Skeletal muscle tissue (tissue), 3 donors: ENCODE measurements at regions not wholly inside any gene's neighbourhood (a gene's known extent, or its start where the extent isn't known, plus 50 kb on each side); places are given as distances from the start of the nearest gene placed in this dataset.
"Not testable (repeated sequence)": the region's sequence is repeated elsewhere in the genome, so short reads cannot be mapped to it uniquely, and the experiment has no call there.

Source experiments
- H3K27ac ChIP-seq: one replicate; pipeline ENCODE4 v1.7.0; 2013; ENCODE audit warnings: mild to moderate bottlenecking, low read depth, low read length, inconsistent platforms
- H3K27me3 ChIP-seq, 3 donors: one replicate each; pipeline ENCODE4 v1.7.0; 2013; ENCODE audit warnings: low read length in 3 of 3; ENCODE audit not compliant: control insufficient read depth in 3 of 3, insufficient read depth in 3 of 3
- H3K36me3 ChIP-seq, 3 donors: one replicate each; pipeline ENCODE4 v1.7.0; 2013; ENCODE audit warnings: low read length in 3 of 3; ENCODE audit not compliant: control insufficient read depth in 3 of 3, insufficient read depth in 3 of 3
- H3K4me1 ChIP-seq, 3 donors: one replicate each; pipeline ENCODE4 v1.7.0; 2013; ENCODE audit warnings: low read length in 3 of 3, mild to moderate bottlenecking in 3 of 3; ENCODE audit not compliant: control insufficient read depth in 3 of 3, insufficient read depth in 3 of 3
- H3K4me3 ChIP-seq, 3 donors: one replicate each; pipeline ENCODE4 v1.7.0; 2013; ENCODE audit warnings: low read length in 3 of 3
- H3K9ac ChIP-seq, 3 donors: one replicate each; pipeline ENCODE4 v1.7.0; 2013; ENCODE audit warnings: low read length in 3 of 3, mild to moderate bottlenecking in 3 of 3, moderate library complexity in 2 of 3, low read depth in 1 of 3
- H3K9me3 ChIP-seq, 3 donors: one replicate each; pipeline ENCODE4 v1.7.0; 2013; ENCODE audit warnings: low read length in 3 of 3; ENCODE audit not compliant: control insufficient read depth in 3 of 3
- donor health status: Osteomylitis.

GRCh38 chr17:71200597-71200996 lies 920.2 kb upstream of the SOX9 start:
- Histone ChIP-seq H3K27me3 (no peaks in the 10 kb centered on the region), H3K9ac (no peak overlapping the region), H3K36me3 (no peaks in the 10 kb centered on the region), H3K4me1 (peaks cover 0 to 4% (median 0%) of the 10 kb centered on the region in 3 donors), H3K9me3 (no peaks in the 10 kb centered on the region), H3K27ac (no peak overlapping the region), H3K4me3 (no peak overlapping the region)

- H3K9ac ChIP-seq, result no peak overlapping the region
- no peak overlapping the region for H3K27ac ChIP-seq
- H3K36me3 ChIP-seq, result no peaks in the 10 kb centered on the region
- H3K4me1 ChIP-seq, result peaks cover 0 to 4% (median 0%) of the 10 kb centered on the region in 3 donors
- no peaks in the 10 kb centered on the region for H3K27me3 ChIP-seq
- no peaks in the 10 kb centered on the region for H3K9me3 ChIP-seq
- H3K4me3 ChIP-seq, result no peak overlapping the region
These were observed 919.2 kb upstream of the SOX9 start for GRCh38 chr17:71201639-71202038.

GRCh38 chr17:71202449-71202848 lies 918.4 kb upstream of the SOX9 start:
- H3K27ac ChIP-seq, result no peak overlapping the region
- H3K4me3 ChIP-seq, result no peak overlapping the region
- H3K9ac ChIP-seq, result no peak overlapping the region
- H3K36me3 ChIP-seq, result no peaks in the 10 kb centered on the region
- H3K27me3 ChIP-seq, result no peaks in the 10 kb centered on the region
- peaks cover 0 to 4% (median 0%) of the 10 kb centered on the region in 3 donors for H3K4me1 ChIP-seq
- no peaks in the 10 kb centered on the region for H3K9me3 ChIP-seq

DNA sequence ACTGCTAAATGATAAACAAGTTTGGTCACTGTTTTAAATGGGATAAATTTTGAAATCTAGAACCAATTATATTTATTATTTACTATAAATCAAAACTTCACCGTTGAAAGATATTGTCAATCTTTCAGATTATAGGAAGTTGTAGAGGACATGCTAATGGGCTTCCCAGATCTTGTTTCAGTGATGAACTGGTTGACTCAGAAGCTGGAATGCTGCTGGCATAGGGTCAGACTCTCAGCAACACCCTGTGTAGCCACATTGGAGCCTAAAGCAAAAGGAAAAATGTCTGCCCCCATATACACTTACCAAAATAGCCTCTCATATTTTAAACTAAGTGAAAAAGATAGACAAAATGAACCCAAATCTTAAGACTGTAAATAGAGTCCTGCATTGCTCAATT lies 916.9 kb upstream of the SOX9 start:
- Histone ChIP-seq H3K4me3 (no peak overlapping the region), H3K4me1 (peaks cover 0 to 4% (median 0%) of the 10 kb centered on the region in 3 donors), H3K9me3 (no peaks in the 10 kb centered on the region), H3K27ac (no peak overlapping the region), H3K36me3 (no peaks in the 10 kb centered on the region), H3K9ac (no peak overlapping the region), H3K27me3 (no peaks in the 10 kb centered on the region)

GRCh38 chr17:71205951-71206350 lies 914.9 kb upstream of the SOX9 start:
- not testable (repeated sequence) for H3K27me3 ChIP-seq, H3K36me3 ChIP-seq, H3K4me1 ChIP-seq, H3K4me3 ChIP-seq, H3K9ac ChIP-seq, H3K27ac ChIP-seq, H3K9me3 ChIP-seq

DNA sequence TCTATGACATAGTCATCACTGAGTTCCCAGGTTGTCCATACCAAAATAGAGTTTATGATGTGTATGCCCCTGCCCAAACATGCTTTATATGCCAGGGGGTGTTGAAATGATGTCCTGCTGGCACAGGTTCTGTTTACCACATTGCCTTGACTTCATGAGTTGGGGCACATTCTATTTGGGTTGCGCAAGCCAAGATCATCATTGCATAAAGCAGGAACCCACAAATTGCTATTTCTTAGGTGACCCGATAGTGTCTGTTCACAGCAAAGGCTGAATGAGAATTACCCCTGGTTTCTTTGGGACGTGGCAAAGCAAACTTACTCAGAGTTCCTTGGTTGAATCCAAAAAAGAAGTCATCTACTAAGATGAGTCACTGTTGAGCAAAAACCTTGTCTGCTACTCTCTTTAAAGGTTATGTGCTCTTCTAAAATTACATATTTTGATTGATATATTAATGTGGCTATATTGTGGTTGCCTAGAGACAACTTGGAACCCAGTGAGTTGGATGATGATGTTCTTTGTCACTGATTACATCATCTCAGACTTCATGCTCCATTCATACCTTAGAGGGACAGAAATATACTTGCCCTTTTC lies 912.6 kb upstream of the SOX9 start:
- Histone ChIP-seq H3K4me3 (no peak overlapping the region), H3K9me3 (no peaks in the 10 kb centered on the region), H3K27ac (no peak overlapping the region), H3K4me1 (no peaks in the 10 kb centered on the region), H3K27me3 (no peaks in the 10 kb centered on the region), H3K9ac (no peak overlapping the region), H3K36me3 (no peaks in the 10 kb centered on the region)

DNA sequence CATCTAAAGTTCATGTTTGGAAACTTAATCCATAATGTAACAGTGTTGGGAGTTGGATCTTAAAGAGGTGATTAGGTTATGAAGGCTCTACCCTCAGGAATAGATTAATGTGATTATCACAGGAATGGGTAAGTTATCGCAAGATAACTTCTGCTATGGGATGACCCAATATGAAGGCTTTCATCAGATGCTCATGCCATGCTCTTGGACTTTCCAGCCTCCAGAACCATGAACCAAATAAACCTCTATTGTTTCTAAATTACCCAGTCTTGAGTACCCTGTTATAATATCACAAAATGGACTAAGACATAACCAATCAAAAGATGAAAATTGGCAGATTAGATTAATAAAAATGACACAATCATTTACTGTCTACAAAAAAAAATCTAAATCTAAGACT lies 906.9 kb upstream of the SOX9 start:
- Histone ChIP-seq H3K4me1 (no peaks in the 10 kb centered on the region), H3K9ac (no peak overlapping the region), H3K27me3 (no peaks in the 10 kb centered on the region), H3K36me3 (no peaks in the 10 kb centered on the region), H3K4me3 (no peak overlapping the region), H3K27ac (no peak overlapping the region), H3K9me3 (no peaks in the 10 kb centered on the region)

- Histone ChIP-seq H3K9ac (no peak overlapping the region), H3K27me3 (no peaks in the 10 kb centered on the region), H3K4me3 (no peak overlapping the region), H3K36me3 (no peaks in the 10 kb centered on the region), H3K9me3 (no peaks in the 10 kb centered on the region), H3K4me1 (no peaks in the 10 kb centered on the region), H3K27ac (no peak overlapping the region)
These were observed 903.1 kb upstream of the SOX9 start for GRCh38 chr17:71217769-71218168.

DNA sequence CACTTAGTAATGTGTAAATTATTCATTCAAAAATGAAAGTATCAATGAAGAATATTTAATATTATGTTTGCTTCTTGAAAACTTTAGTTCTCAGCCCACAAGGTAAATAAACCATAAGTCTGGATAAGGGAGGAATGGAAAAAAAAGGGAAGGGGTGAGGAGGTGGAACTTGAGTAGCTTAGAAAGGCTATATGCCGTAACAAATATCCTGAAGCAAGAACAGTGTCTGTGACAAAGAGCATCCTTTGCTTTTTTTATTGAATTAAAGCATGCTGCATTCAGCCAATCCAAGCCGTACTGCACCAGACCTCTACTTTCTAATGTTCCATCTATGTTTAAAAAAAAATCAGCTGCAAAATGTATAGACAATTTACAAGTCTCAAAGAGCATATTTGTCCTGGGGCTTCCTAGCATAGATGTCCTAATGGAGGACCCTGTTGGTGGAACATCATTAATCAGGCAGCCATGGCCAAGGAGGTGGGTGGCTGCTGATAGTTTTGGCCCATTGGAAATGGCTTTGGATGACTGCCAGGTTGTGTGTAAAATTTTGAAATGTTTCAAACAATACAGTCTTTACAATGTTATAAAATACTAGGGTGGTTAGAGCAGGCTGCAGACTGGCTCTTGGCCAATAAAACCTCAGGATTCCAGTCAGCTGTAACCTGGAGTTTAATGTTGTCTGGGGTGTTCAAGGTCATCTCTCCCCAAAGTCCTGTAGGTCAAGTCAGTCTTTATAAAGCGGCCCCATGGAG lies 895.8 kb upstream of the SOX9 start:
- Histone ChIP-seq H3K27ac (no peak overlapping the region), H3K9ac (no peak overlapping the region), H3K9me3 (no peaks in the 10 kb centered on the region), H3K4me3 (no peak overlapping the region), H3K27me3 (no peaks in the 10 kb centered on the region), H3K36me3 (no peaks in the 10 kb centered on the region), H3K4me1 (no peaks in the 10 kb centered on the region)

DNA sequence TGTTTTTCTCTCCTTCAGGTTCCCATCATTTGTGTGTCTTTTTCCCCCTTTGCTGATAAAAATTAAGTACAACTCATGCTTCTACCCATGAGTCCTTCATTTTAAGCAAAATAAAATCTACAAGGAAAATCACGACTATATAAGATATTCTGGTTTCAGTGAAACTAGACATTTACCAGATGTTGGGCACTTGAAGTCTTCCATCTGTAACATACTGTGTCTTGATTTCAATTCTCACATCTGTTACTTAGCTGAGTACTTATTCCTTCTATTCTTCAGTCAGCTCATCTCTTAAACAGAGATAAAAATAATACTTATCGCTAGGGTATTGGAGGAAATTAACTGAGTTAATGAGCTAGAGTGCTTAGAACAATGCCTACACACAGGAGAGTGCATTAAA lies 893.0 kb upstream of the SOX9 start:
- Histone ChIP-seq H3K4me1 (no peaks in the 10 kb centered on the region), H3K4me3 (no peak overlapping the region)

More for the DNA sequence above, 893.0 kb upstream of the SOX9 start:
- Histone ChIP-seq H3K27ac (no peak overlapping the region), H3K36me3 (no peaks in the 10 kb centered on the region), H3K27me3 (no peaks in the 10 kb centered on the region), H3K9ac (no peak overlapping the region), H3K9me3 (no peaks in the 10 kb centered on the region)
